HL-60 (cell line): ENCODE measurements at regions not wholly inside any gene's neighbourhood (a gene's known extent, or its start where the extent isn't known, plus 50 kb on each side); places are given as distances from the start of the nearest gene placed in this dataset.

Source experiments
- DNase-seq, 2 experiments: peaks; one replicate each; pipeline ENCODE4 v3.0.0-alpha.2; 2010 to 2020; ENCODE audit warnings: low read depth in 1 of 2, low spot score in 1 of 2
- H3K27ac ChIP-seq: fragments of 250-450 bp; sonication (Bioruptor Pico); replicated peaks from 2 replicates; pipeline ENCODE4 v1.5.1; 2020; ENCODE audit warnings: mild to moderate bottlenecking, moderate library complexity
- H3K27me3 ChIP-seq: fragments of 250-450 bp; sonication (Bioruptor Pico); 2 replicates; pipeline ENCODE4 v1.5.1; 2021; ENCODE audit warnings: mild to moderate bottlenecking, moderate library complexity; ENCODE audit not compliant: insufficient read depth, poor library complexity, severe bottlenecking
- H3K4me3 ChIP-seq: replicated peaks from 2 replicates; pipeline ENCODE4 v1.5.1; 2011; ENCODE audit warnings: mild to moderate bottlenecking, control low read depth, low read length; ENCODE audit not compliant: insufficient read depth
- GABPA ChIP-seq: IDR thresholded peaks from 2 replicates; pipeline ENCODE4 v1.6.1; 2012; ENCODE audit warnings: low read depth
- POLR2AphosphoS5 ChIP-seq: IDR thresholded peaks from 2 replicates; pipeline ENCODE4 v1.6.1; 2012; ENCODE audit warnings: low read depth
- SPI1 ChIP-seq: IDR thresholded peaks from 2 replicates; pipeline ENCODE4 v1.6.1; 2012; ENCODE audit warnings: low read depth, mild to moderate bottlenecking, borderline replicate concordance
- TF ChIP-seq, protein P1 (sequence below): IDR thresholded peaks from 2 replicates; pipeline ENCODE4 v1.6.1; 2012; ENCODE audit warnings: low read depth; ENCODE audit not compliant: insufficient replicate concordance
- TF ChIP-seq, protein P2 (sequence below): IDR thresholded peaks from one replicate; pipeline ENCODE4 v1.5.1; 2011; ENCODE audit warnings: low read length, control low read depth, inconsistent platforms; ENCODE audit not compliant: insufficient read depth

DNA sequence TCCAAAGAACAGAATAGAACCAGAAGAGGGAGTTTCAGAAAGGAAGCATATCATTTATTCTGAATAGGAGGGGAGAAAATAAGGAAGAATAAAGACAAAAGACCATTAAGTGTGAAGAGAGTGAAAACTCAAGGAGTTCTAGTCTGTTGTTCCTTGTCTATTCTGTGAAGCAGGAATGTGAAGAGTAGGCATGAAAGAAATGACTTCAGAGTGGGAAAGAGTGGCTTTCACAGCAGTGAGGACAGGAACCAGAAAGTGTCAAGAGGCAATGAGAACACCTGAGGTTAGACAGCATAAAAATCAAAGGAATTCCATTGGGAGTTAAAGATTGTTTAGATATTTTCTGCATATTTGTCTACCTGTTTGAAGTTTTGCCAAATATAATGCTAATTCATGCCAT, 768.8 kb upstream of the GRAMD2B start:
- DNase-seq, result no peak
- TF ChIP-seq, protein P1, sequence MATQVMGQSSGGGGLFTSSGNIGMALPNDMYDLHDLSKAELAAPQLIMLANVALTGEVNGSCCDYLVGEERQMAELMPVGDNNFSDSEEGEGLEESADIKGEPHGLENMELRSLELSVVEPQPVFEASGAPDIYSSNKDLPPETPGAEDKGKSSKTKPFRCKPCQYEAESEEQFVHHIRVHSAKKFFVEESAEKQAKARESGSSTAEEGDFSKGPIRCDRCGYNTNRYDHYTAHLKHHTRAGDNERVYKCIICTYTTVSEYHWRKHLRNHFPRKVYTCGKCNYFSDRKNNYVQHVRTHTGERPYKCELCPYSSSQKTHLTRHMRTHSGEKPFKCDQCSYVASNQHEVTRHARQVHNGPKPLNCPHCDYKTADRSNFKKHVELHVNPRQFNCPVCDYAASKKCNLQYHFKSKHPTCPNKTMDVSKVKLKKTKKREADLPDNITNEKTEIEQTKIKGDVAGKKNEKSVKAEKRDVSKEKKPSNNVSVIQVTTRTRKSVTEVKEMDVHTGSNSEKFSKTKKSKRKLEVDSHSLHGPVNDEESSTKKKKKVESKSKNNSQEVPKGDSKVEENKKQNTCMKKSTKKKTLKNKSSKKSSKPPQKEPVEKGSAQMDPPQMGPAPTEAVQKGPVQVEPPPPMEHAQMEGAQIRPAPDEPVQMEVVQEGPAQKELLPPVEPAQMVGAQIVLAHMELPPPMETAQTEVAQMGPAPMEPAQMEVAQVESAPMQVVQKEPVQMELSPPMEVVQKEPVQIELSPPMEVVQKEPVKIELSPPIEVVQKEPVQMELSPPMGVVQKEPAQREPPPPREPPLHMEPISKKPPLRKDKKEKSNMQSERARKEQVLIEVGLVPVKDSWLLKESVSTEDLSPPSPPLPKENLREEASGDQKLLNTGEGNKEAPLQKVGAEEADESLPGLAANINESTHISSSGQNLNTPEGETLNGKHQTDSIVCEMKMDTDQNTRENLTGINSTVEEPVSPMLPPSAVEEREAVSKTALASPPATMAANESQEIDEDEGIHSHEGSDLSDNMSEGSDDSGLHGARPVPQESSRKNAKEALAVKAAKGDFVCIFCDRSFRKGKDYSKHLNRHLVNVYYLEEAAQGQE, result no peak
- TF ChIP-seq POLR2AphosphoS5, result no peak
- TF ChIP-seq GABPA, result no peak
- no peak for TF ChIP-seq SPI1
- TF ChIP-seq, protein P2, sequence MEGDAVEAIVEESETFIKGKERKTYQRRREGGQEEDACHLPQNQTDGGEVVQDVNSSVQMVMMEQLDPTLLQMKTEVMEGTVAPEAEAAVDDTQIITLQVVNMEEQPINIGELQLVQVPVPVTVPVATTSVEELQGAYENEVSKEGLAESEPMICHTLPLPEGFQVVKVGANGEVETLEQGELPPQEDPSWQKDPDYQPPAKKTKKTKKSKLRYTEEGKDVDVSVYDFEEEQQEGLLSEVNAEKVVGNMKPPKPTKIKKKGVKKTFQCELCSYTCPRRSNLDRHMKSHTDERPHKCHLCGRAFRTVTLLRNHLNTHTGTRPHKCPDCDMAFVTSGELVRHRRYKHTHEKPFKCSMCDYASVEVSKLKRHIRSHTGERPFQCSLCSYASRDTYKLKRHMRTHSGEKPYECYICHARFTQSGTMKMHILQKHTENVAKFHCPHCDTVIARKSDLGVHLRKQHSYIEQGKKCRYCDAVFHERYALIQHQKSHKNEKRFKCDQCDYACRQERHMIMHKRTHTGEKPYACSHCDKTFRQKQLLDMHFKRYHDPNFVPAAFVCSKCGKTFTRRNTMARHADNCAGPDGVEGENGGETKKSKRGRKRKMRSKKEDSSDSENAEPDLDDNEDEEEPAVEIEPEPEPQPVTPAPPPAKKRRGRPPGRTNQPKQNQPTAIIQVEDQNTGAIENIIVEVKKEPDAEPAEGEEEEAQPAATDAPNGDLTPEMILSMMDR, result no peak
- H3K27ac ChIP-seq, result no peak overlapping the region
- H3K4me3 ChIP-seq, result no peak overlapping the region
- H3K27me3 ChIP-seq, result no peaks in the 10 kb centered on the region

DNA sequence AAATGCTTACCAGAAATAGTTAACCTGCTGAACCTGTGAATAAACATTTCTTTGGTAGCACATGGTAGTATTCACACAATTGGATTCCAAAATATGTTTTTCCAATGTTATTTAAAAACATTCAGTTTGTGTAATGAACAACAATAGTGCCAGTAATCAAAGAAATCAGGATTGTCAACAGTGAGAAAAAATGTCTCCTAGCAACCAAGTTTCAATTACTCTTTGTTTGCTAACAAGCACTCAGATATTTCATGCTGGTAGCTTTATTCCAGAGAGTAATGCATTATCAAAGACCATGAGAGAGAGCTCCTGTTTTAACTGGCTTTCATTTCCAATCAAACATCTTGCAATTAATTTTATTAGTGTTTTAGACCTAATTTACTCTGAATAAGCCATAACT, 768.1 kb upstream of the GRAMD2B start:
- TF ChIP-seq POLR2AphosphoS5 (no peak), GABPA (no peak), SPI1 (no peak)
- TF ChIP-seq, protein P2, result no peak
- TF ChIP-seq, protein P1, result no peak
- no peaks in the 10 kb centered on the region for H3K27me3 ChIP-seq
- no peak for DNase-seq
- no peak overlapping the region for H3K4me3 ChIP-seq
- no peak overlapping the region for H3K27ac ChIP-seq

DNA sequence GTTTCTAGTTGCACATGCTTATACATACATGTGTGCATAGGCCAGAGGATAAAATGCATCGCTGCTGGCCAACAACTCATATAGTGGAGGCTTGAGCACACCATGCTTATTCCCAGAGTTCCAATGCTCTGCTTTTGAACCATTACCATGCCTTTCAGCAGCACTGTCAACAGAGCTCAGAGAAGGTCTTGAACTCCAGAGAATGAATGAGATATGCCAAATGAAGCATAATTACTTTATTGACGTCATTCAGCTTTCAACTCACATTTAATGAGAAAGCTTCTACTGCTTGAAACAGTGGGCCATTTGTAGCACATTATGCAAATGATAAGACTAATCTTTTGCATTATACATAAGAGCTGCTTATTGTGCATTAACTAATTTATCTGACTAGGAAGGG, 765.3 kb upstream of the GRAMD2B start:
- H3K27me3 ChIP-seq, result no peaks in the 10 kb centered on the region
- DNase-seq, result no peak
- no peak overlapping the region for H3K4me3 ChIP-seq
- TF ChIP-seq, protein P1, result no peak
- TF ChIP-seq SPI1, result no peak
- TF ChIP-seq POLR2AphosphoS5, result no peak
- TF ChIP-seq GABPA, result no peak
- TF ChIP-seq, protein P2, result no peak
- no peak overlapping the region for H3K27ac ChIP-seq
